OCI-LY3 (cell line): ENCODE measurements at regions not wholly inside any gene's neighbourhood (a gene's known extent, or its start where the extent isn't known, plus 50 kb on each side); places are given as distances from the start of the nearest gene placed in this dataset.

Source experiments
- H2AFZ ChIP-seq: fragments of 200-600, 300-600 bp; shearing (Covaris generic); 2 replicates; pipeline ENCODE4 v1.6.0; 2014; ENCODE audit warnings: antibody characterized with exemption, low read depth, low read length
- H3K27ac ChIP-seq: fragments of 200-600, 300-600 bp; sonication (generic); 2 replicates; pipeline ENCODE4 v1.5.1; 2014; ENCODE audit warnings: mild to moderate bottlenecking, low read length, moderate library complexity, mixed read lengths
- H3K27me3 ChIP-seq: fragments of 200-600, 300-600 bp; sonication (generic); 2 replicates; pipeline ENCODE4 v1.6.1; 2014; ENCODE audit warnings: low read depth, low read length, mixed read lengths
- H3K36me3 ChIP-seq: fragments of 200-600, 300-600 bp; sonication (generic); replicated peaks from 2 replicates; pipeline ENCODE3; 2014; ENCODE audit warnings: low read depth, low read length, mixed read lengths
- H3K4me1 ChIP-seq: fragments of 300-600, 200-600 bp; sonication (generic); 2 replicates; pipeline ENCODE4 v1.6.1; 2014; ENCODE audit warnings: low read length, mixed read lengths
- H3K4me2 ChIP-seq: fragments of 200-600, 300-600 bp; sonication (generic); 2 replicates; pipeline ENCODE4 v1.6.1; 2014; ENCODE audit warnings: low read length, mixed read lengths
- H3K4me3 ChIP-seq: fragments of 300-600, 200-600 bp; sonication (generic); 2 replicates; pipeline ENCODE4 v1.5.1; 2014; ENCODE audit warnings: antibody characterized with exemption, mild to moderate bottlenecking, low read length, moderate library complexity
- H3K79me2 ChIP-seq: fragments of 300-600, 200-600 bp; shearing (Covaris generic); 2 replicates; pipeline ENCODE4 v1.6.1; 2014; ENCODE audit warnings: mild to moderate bottlenecking, low read length, mixed read lengths
- H3K9ac ChIP-seq: fragments of 300-600, 200-600 bp; shearing (Covaris generic); 2 replicates; pipeline ENCODE4 v1.6.0; 2014; ENCODE audit warnings: mild to moderate bottlenecking, low read length, moderate library complexity
- H3K9me3 ChIP-seq: fragments of 200-600, 300-600 bp; shearing (Covaris generic); 2 replicates; pipeline ENCODE4 v1.6.1; 2014; ENCODE audit warnings: low read length, mixed read lengths; ENCODE audit not compliant: insufficient read depth
- H4K20me1 ChIP-seq: fragments of 200-600, 300-600 bp; sonication (generic); 2 replicates; pipeline ENCODE4 v1.6.1; 2016; ENCODE audit warnings: low read length, mixed read lengths; ENCODE audit not compliant: insufficient read depth
- EZH2phosphoT487 ChIP-seq: fragments of 200-600 bp; shearing (Covaris generic); IDR thresholded peaks from 2 replicates; pipeline ENCODE4 v1.6.1; 2018; ENCODE audit warnings: antibody characterized with exemption, mixed run types, low read depth
- TF ChIP-seq, protein P1 (sequence below): fragments of 200-600, 300-600 bp; sonication (generic); IDR thresholded peaks from 2 replicates; pipeline ENCODE4 v1.5.1; 2014; ENCODE audit warnings: antibody characterized with exemption, low read length, low read depth

DNA sequence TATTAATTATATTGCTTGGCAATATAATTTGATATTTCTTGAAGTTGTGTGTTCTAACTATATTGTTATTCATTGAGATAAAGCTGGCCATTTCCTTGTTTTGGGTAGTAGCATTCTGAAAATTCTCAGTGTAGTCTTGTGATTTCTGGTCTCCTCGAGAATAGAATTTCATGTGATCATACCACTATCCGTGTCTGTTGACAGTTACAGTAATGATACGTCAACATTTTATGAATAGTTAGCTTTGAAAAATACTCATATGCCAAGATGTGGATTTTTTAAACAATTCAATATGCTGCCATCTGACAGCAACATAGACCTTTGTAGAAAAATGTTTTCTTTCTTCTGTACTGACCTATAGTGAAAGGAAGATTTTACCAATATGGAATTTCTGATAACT, 723.7 kb upstream of the SLC35B3 start:
- Histone ChIP-seq H3K4me1 (no peaks in the 10 kb centered on the region), H3K36me3 (no peaks in the 10 kb centered on the region), H3K27me3 (no peaks in the 10 kb centered on the region), H3K4me3 (no peak overlapping the region), H3K4me2 (no peak overlapping the region), H2AFZ (no peak overlapping the region), H4K20me1 (no peaks in the 10 kb centered on the region), H3K9ac (no peak overlapping the region), H3K79me2 (no peaks in the 10 kb centered on the region), H3K9me3 (no peaks in the 10 kb centered on the region), H3K27ac (no peak overlapping the region)
- TF ChIP-seq EZH2phosphoT487: no peak
- TF ChIP-seq, protein P1, sequence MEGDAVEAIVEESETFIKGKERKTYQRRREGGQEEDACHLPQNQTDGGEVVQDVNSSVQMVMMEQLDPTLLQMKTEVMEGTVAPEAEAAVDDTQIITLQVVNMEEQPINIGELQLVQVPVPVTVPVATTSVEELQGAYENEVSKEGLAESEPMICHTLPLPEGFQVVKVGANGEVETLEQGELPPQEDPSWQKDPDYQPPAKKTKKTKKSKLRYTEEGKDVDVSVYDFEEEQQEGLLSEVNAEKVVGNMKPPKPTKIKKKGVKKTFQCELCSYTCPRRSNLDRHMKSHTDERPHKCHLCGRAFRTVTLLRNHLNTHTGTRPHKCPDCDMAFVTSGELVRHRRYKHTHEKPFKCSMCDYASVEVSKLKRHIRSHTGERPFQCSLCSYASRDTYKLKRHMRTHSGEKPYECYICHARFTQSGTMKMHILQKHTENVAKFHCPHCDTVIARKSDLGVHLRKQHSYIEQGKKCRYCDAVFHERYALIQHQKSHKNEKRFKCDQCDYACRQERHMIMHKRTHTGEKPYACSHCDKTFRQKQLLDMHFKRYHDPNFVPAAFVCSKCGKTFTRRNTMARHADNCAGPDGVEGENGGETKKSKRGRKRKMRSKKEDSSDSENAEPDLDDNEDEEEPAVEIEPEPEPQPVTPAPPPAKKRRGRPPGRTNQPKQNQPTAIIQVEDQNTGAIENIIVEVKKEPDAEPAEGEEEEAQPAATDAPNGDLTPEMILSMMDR: no peak

- Histone ChIP-seq H3K4me3 (no peak overlapping the region), H3K4me2 (no peak overlapping the region), H3K27me3 (no peaks in the 10 kb centered on the region), H3K9ac (no peak overlapping the region), H3K79me2 (no peaks in the 10 kb centered on the region), H4K20me1 (no peaks in the 10 kb centered on the region), H3K4me1 (no peaks in the 10 kb centered on the region), H3K27ac (no peak overlapping the region), H2AFZ (no peak overlapping the region), H3K36me3 (no peaks in the 10 kb centered on the region), H3K9me3 (no peaks in the 10 kb centered on the region)
- TF ChIP-seq, protein P1: no peak
- TF ChIP-seq EZH2phosphoT487: no peak
Observed at GRCh38 chr6:9155836-9156235, 720.5 kb upstream of the SLC35B3 start.

DNA sequence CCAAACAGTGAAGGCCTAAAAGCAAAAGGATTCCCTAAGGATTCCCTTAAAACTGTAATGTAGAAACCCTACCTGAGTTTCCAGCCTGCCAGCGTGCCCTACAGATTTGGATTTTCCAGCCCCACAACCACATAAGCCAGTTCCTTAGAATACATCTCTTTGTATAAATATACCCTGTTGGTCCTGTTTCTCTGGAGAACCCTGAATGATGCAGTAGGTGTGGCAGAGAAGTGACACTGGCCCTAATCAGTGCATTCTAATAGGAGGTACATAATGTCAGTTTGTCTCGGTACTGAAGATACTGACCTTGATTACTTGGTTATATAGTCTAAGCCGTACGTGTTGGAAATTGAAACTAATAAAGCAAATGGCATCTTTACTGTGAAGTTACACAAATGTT, 707.8 kb upstream of the SLC35B3 start:
- TF ChIP-seq, protein P1: no peak
- TF ChIP-seq EZH2phosphoT487: no peak
- Histone ChIP-seq H4K20me1 (no peaks in the 10 kb centered on the region), H3K79me2 (no peaks in the 10 kb centered on the region), H3K27ac (no peak overlapping the region), H3K4me1 (no peaks in the 10 kb centered on the region), H3K36me3 (no peaks in the 10 kb centered on the region), H3K9ac (no peak overlapping the region), H3K27me3 (no peaks in the 10 kb centered on the region), H3K4me2 (no peak overlapping the region), H3K9me3 (no peaks in the 10 kb centered on the region), H2AFZ (no peak overlapping the region), H3K4me3 (no peak overlapping the region)

- no peak overlapping the region for H3K4me2 ChIP-seq
- no peaks in the 10 kb centered on the region for H3K4me1 ChIP-seq
- TF ChIP-seq, protein P1: no peak
- TF ChIP-seq EZH2phosphoT487: no peak
- H3K9ac ChIP-seq: no peak overlapping the region
- no peaks in the 10 kb centered on the region for H4K20me1 ChIP-seq
- no peaks in the 10 kb centered on the region for H3K79me2 ChIP-seq
- H3K27me3 ChIP-seq: no peaks in the 10 kb centered on the region
- no peaks in the 10 kb centered on the region for H3K36me3 ChIP-seq
- no peak overlapping the region for H3K4me3 ChIP-seq
- H3K9me3 ChIP-seq: no peaks in the 10 kb centered on the region
- no peak overlapping the region for H3K27ac ChIP-seq
- H2AFZ ChIP-seq: no peak overlapping the region
Observed at GRCh38 chr6:9140951-9141460, 705.7 kb upstream of the SLC35B3 start.
